WTC11 (cell line): ENCODE measurements at regions not wholly inside any gene's neighbourhood (a gene's known extent, or its start where the extent isn't known, plus 50 kb on each side); places are given as distances from the start of the nearest gene placed in this dataset.

Experiments
- CREM ChIP-seq: sonication (generic); formaldehyde crosslinking; IDR thresholded peaks from 2 replicates; pipeline ENCODE4 v1.8.1; 2022; ENCODE audit warnings: mild to moderate bottlenecking, missing genetic modification reagents, moderate library complexity
- GABPB1 ChIP-seq: sonication (generic); formaldehyde crosslinking; IDR thresholded peaks from 2 replicates; pipeline ENCODE4 v1.8.1; 2023; ENCODE audit warnings: mild to moderate bottlenecking, missing genetic modification reagents
- NR3C1 ChIP-seq: sonication (generic); formaldehyde crosslinking; conservative IDR thresholded peaks from 2 replicates; pipeline ENCODE4 v1.8.1; 2023; ENCODE audit warnings: low read depth, mild to moderate bottlenecking, missing genetic modification reagents
- TCF7 ChIP-seq: sonication (generic); formaldehyde crosslinking; IDR thresholded peaks from 2 replicates; pipeline ENCODE4 v1.8.0; 2022; ENCODE audit warnings: mild to moderate bottlenecking, low read depth, missing genetic modification reagents, moderate library complexity
- TF ChIP-seq, protein P1 (sequence below): fragments of 200-600 bp; IDR thresholded peaks from 2 replicates; pipeline ENCODE4 v1.8.0; 2022; ENCODE audit warnings: antibody characterized with exemption
- TF ChIP-seq, protein P2 (sequence below): sonication (generic); formaldehyde crosslinking; IDR thresholded peaks from 2 replicates; pipeline ENCODE4 v1.8.1; 2022; ENCODE audit warnings: missing genetic modification reagents, borderline replicate concordance
- TF ChIP-seq, protein P3 (sequence below): sonication (generic); formaldehyde crosslinking; IDR thresholded peaks from 2 replicates; pipeline ENCODE4 v1.8.1; 2023; ENCODE audit warnings: mild to moderate bottlenecking, missing genetic modification reagents, moderate library complexity
- TF ChIP-seq, protein P4 (sequence below): sonication (generic); formaldehyde crosslinking; IDR thresholded peaks from 2 replicates; pipeline ENCODE4 v1.8.1; 2023; ENCODE audit warnings: mild to moderate bottlenecking, missing genetic modification reagents, moderate library complexity
- TF ChIP-seq, protein P5 (sequence below): sonication (generic); formaldehyde crosslinking; IDR thresholded peaks from 2 replicates; pipeline ENCODE4 v1.8.1; 2023; ENCODE audit warnings: mild to moderate bottlenecking, missing genetic modification reagents

DNA sequence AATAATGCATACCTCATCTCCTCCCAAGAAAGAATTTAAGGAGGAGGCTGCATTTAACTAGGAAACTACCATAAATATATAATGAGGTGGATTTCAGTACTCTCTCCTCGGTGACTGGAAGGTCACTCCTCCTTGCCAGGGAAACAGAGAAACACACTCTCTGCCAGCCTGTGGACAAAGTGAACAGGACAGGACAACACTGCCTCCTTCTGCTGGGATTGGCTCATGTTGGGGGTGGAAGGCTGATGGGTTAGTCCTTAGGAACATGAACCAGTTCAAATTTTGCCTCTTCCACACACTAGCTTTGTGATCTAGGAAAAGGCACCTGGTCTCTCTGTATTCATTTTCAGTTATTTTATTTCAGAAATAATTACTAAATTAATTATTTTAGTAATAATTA lies 50.6 kb upstream of the STEAP4 start:
- TF ChIP-seq, protein P1, sequence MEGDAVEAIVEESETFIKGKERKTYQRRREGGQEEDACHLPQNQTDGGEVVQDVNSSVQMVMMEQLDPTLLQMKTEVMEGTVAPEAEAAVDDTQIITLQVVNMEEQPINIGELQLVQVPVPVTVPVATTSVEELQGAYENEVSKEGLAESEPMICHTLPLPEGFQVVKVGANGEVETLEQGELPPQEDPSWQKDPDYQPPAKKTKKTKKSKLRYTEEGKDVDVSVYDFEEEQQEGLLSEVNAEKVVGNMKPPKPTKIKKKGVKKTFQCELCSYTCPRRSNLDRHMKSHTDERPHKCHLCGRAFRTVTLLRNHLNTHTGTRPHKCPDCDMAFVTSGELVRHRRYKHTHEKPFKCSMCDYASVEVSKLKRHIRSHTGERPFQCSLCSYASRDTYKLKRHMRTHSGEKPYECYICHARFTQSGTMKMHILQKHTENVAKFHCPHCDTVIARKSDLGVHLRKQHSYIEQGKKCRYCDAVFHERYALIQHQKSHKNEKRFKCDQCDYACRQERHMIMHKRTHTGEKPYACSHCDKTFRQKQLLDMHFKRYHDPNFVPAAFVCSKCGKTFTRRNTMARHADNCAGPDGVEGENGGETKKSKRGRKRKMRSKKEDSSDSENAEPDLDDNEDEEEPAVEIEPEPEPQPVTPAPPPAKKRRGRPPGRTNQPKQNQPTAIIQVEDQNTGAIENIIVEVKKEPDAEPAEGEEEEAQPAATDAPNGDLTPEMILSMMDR = no peak
- TF ChIP-seq, protein P2, sequence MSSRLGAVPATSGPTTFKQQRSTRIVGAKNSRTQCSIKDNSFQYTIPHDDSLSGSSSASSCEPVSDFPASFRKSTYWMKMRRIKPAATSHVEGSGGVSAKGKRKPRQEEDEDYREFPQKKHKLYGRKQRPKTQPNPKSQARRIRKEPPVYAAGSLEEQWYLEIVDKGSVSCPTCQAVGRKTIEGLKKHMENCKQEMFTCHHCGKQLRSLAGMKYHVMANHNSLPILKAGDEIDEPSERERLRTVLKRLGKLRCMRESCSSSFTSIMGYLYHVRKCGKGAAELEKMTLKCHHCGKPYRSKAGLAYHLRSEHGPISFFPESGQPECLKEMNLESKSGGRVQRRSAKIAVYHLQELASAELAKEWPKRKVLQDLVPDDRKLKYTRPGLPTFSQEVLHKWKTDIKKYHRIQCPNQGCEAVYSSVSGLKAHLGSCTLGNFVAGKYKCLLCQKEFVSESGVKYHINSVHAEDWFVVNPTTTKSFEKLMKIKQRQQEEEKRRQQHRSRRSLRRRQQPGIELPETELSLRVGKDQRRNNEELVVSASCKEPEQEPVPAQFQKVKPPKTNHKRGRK (CRISPR knock-in tag) = no peak
- TF ChIP-seq, protein P3, sequence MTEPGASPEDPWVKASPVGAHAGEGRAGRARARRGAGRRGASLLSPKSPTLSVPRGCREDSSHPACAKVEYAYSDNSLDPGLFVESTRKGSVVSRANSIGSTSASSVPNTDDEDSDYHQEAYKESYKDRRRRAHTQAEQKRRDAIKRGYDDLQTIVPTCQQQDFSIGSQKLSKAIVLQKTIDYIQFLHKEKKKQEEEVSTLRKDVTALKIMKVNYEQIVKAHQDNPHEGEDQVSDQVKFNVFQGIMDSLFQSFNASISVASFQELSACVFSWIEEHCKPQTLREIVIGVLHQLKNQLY (CRISPR knock-in tag) = no peak
- TF ChIP-seq, protein P4, sequence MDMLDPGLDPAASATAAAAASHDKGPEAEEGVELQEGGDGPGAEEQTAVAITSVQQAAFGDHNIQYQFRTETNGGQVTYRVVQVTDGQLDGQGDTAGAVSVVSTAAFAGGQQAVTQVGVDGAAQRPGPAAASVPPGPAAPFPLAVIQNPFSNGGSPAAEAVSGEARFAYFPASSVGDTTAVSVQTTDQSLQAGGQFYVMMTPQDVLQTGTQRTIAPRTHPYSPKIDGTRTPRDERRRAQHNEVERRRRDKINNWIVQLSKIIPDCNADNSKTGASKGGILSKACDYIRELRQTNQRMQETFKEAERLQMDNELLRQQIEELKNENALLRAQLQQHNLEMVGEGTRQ = no peak
- no peak for TF ChIP-seq CREM
- TF ChIP-seq TCF7 (CRISPR knock-in tag) = no peak
- no peak for TF ChIP-seq GABPB1 (CRISPR knock-in tag)
- TF ChIP-seq, protein P5, sequence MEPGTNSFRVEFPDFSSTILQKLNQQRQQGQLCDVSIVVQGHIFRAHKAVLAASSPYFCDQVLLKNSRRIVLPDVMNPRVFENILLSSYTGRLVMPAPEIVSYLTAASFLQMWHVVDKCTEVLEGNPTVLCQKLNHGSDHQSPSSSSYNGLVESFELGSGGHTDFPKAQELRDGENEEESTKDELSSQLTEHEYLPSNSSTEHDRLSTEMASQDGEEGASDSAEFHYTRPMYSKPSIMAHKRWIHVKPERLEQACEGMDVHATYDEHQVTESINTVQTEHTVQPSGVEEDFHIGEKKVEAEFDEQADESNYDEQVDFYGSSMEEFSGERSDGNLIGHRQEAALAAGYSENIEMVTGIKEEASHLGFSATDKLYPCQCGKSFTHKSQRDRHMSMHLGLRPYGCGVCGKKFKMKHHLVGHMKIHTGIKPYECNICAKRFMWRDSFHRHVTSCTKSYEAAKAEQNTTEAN = no peak
- no peak for TF ChIP-seq NR3C1 (CRISPR knock-in tag)
